ENCODE measurements at regions not wholly inside any gene's neighbourhood (a gene's known extent, or its start where the extent isn't known, plus 50 kb on each side); places are given as distances from the start of the nearest gene placed in this dataset.

- no peak for TF ChIP-seq CTCF (IDR thresholded peaks at IDR 0.05; ENCODE audit: low read length)
- TF ChIP-seq EZH2 (optimal IDR thresholded peaks at IDR 0.05; ENCODE audit: low read depth, low read length), result no peak
Observed at GRCh38 chr5:2241842-2242241, 359.1 kb upstream of the IRX4 start.
